Ascending aorta (tissue), 2 donors: ENCODE measurements at regions not wholly inside any gene's neighbourhood (a gene's known extent, or its start where the extent isn't known, plus 50 kb on each side); places are given as distances from the start of the nearest gene placed in this dataset.

ENCODE experiments used
- DNase-seq, 2 donors: peaks; one replicate each; pipeline ENCODE4 v3.0.0-alpha.2; 2019; ENCODE audit warnings: low spot score in 2 of 2
- H3K27ac ChIP-seq, 2 donors: fragments of 200-600 bp; sonication (generic); one replicate each; pipeline ENCODE4 v1.5.1; 2016 to 2017; ENCODE audit warnings: mild to moderate bottlenecking in 1 of 2
- H3K27me3 ChIP-seq: fragments of 200-600 bp; sonication (generic); one replicate; pipeline ENCODE4 v1.5.1; 2017
- H3K36me3 ChIP-seq, 2 donors: fragments of 200-600 bp; sonication (generic); one replicate each; pipeline ENCODE4 v1.5.1; 2016
- H3K4me1 ChIP-seq, 2 donors: fragments of 200-600 bp; sonication (generic); one replicate each; pipeline ENCODE4 v1.5.1; 2016 to 2017; ENCODE audit warnings: mild to moderate bottlenecking in 1 of 2
- H3K4me3 ChIP-seq, 2 donors: fragments of 200-600 bp; sonication (generic); one replicate each; pipeline ENCODE4 v1.5.1; 2016 to 2017; ENCODE audit warnings: mild to moderate bottlenecking in 1 of 2
- H3K9me3 ChIP-seq, 2 donors: fragments of 200-600 bp; sonication (generic); one replicate each; pipeline ENCODE4 v1.5.1; 2016
- intact Hi-C: fragments of 100-400 bp; cut with DNase I; formaldehyde crosslinking; loops from one replicate; pipeline ENCODE4 v1.15.1; 2023
- TF ChIP-seq, protein P1 (sequence below), 3 experiments: fragments of 200-600 bp in 2 of 3; fragments of 450-650 bp in 1 of 3; sonication (generic) in 2 of 3; IDR thresholded peaks; one replicate each; pipeline ENCODE4 v1.5.1; 2016 to 2019; ENCODE audit warnings: antibody characterized with exemption in 3 of 3, mild to moderate bottlenecking in 1 of 3, moderate library complexity in 1 of 3

DNA sequence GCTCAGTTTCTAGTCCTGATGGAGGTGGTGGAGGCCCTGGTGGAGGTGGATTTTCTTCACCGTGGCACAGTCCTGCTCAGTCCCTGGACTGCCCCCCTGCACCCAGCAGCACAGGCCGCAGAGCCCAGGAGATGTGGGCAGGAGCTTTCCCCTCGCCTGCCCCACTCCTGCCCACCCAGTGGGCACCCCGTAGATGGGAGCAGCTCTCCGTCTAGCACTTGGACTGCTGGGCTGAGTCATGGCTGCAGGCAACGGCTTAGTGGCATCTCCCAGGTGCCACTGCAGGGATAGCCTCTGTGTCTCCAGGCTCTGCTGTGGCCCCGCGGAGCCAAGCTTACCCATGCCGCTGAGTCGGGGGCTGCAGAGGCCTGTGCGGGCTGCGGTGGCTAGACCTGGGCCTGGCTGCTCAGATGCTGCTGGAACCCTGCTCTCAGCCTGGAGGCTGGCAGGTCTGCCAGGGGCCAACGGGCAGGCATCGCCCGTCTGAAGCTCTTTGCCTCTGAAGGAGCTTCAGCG lies 92.3 kb upstream of the CTDP1 start:
- Histone ChIP-seq H3K9me3 (no peaks in the 10 kb centered on the region), H3K27ac (peak overlapping the region; percentile 92 to 94), H3K4me3 (peak overlapping the region in 1 of 2 donors; percentile 43), H3K36me3 (no peaks in the 10 kb centered on the region), H3K27me3 (no peaks in the 10 kb centered on the region), H3K4me1 (peaks cover 11 to 28% of the 10 kb centered on the region in 2 donors)
- DNase-seq, result peak in 1 of 2 donors; percentile 61
- intact Hi-C loops, result loop anchor here (5.0 kb wide), 1 partner anchor 520 kb away; the partner anchor contains the start of gene ATP9B
- TF ChIP-seq, protein P1, sequence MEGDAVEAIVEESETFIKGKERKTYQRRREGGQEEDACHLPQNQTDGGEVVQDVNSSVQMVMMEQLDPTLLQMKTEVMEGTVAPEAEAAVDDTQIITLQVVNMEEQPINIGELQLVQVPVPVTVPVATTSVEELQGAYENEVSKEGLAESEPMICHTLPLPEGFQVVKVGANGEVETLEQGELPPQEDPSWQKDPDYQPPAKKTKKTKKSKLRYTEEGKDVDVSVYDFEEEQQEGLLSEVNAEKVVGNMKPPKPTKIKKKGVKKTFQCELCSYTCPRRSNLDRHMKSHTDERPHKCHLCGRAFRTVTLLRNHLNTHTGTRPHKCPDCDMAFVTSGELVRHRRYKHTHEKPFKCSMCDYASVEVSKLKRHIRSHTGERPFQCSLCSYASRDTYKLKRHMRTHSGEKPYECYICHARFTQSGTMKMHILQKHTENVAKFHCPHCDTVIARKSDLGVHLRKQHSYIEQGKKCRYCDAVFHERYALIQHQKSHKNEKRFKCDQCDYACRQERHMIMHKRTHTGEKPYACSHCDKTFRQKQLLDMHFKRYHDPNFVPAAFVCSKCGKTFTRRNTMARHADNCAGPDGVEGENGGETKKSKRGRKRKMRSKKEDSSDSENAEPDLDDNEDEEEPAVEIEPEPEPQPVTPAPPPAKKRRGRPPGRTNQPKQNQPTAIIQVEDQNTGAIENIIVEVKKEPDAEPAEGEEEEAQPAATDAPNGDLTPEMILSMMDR (IDR thresholded peaks at IDR 0.05), result no peak

- Histone ChIP-seq H3K4me1 (peaks cover 11 to 28% of the 10 kb centered on the region in 2 donors), H3K27me3 (no peaks in the 10 kb centered on the region), H3K9me3 (peaks cover 3 to 5% of the 10 kb centered on the region in 2 donors), H3K27ac (peak overlapping the region; percentile 92 to 94), H3K36me3 (no peaks in the 10 kb centered on the region), H3K4me3 (peak overlapping the region in 1 of 2 donors; percentile 43)
- TF ChIP-seq, protein P1 (IDR thresholded peaks at IDR 0.05), result no peak
- DNase-seq, result peak in 1 of 2 donors; percentile 73
- intact Hi-C loops, result loop anchor here (1.0 to 5.0 kb wide), 7 partner anchors 21 to 521 kb away; partner anchors contain the start of gene ATP9B
Measured at GRCh38 chr18:79587779-79588635, 91.6 kb upstream of the CTDP1 start.

DNA sequence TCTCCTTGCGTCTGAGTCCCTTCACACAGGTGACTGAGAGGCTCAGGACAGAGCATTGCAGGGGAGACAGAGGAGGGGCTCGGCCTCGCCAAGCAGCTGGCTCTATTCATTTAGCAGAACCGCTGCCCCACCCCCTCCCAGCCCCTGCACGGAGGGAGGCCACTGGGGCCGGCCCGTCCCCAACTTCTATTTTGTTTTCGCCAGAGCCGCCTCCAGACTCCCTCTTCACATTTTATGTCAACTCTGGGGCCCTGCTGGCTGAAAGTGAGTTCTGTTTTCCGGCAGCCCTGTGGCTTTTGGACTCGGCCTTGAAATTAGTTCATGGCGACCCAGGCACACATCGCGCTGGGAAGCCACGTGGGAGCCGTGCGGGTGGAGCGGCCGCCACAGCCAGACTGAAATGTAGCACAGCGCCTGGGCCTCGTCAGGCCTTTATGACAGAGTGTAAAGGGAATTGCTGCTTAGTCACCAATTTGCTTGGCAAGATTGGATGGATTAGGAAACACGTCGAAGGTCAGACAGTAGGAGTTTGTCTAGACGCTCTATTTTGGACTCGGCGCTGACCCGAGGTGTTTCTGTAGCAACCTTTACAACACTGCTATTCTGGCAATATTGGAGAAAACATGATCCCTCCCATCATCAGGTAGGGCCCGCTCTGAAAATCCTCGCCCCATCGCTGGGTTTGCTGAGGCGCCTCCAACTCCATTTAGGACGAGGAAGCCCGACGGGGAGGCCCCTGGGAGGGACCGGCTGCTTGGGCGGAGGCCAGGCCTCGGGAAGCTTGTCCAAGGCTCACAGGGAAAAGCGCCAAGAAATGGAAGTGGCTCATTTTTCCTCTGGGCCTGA lies 90.7 kb upstream of the CTDP1 start:
- H3K27me3 ChIP-seq, result no peaks in the 10 kb centered on the region
- DNase-seq, result peak; percentile 82 to 97
- peak overlapping the region in 1 of 2 donors; percentile 43 for H3K4me3 ChIP-seq
- peaks cover 11 to 28% of the 10 kb centered on the region in 2 donors for H3K4me1 ChIP-seq
- intact Hi-C loops, result loop anchor here (1.0 to 5.0 kb wide), 8 partner anchors 22 to 522 kb away; partner anchors contain the start of genes ATP9B and CTDP1
- peak overlapping the region; percentile 94 to 95 for H3K27ac ChIP-seq
- H3K9me3 ChIP-seq, result peaks cover 4 to 14% of the 10 kb centered on the region in 2 donors
- H3K36me3 ChIP-seq, result no peaks in the 10 kb centered on the region
- TF ChIP-seq, protein P1 (IDR thresholded peaks at IDR 0.05), result peak in 1 of 3 experiments; percentile 20

DNA sequence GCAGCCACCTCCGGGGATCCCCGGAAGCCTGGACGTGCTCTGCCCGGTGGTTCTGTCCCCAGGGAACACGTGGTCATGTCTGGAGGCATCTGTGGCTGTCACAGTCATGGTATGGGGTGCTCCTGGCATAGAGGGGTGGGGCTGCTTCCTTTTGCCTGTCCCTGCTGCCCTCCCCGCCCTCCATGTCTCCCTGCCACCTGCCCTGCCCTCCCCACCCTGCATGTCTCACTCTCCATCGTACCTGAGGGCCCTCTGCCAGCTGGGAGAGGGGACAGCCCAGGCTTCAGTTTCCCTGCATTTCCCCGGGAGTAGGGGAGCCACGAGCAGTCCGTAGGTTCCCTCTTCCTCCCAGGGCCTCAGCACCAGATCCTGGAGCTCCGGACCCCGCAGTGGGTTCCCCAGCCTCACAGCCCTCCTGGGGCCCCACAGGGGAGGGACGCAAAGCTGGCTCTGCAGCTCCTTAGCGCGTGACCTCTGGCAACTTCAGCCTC lies 90.0 kb upstream of the CTDP1 start:
- H3K4me3 ChIP-seq, result peak overlapping the region in 1 of 2 donors; percentile 39
- H3K27me3 ChIP-seq, result no peaks in the 10 kb centered on the region
- peak overlapping the region; percentile 94 to 95 for H3K27ac ChIP-seq
- intact Hi-C loops, result loop anchor here (1.0 to 5.0 kb wide), 6 partner anchors 27 to 522 kb away; partner anchors contain the start of genes ATP9B and CTDP1
- H3K36me3 ChIP-seq, result no peaks in the 10 kb centered on the region
- peaks cover 11 to 28% of the 10 kb centered on the region in 2 donors for H3K4me1 ChIP-seq
- peaks cover 4 to 18% of the 10 kb centered on the region in 2 donors for H3K9me3 ChIP-seq
- TF ChIP-seq, protein P1 (IDR thresholded peaks at IDR 0.05), result no peak
- DNase-seq, result no peak
